SK-N-SH (cell line): ENCODE measurements at regions not wholly inside any gene's neighbourhood (a gene's known extent, or its start where the extent isn't known, plus 50 kb on each side); places are given as distances from the start of the nearest gene placed in this dataset.

ENCODE experiments used
- CTCF ChIA-PET: fragments of 300-600, 350-600 bp; formaldehyde crosslinking; extraction: SDS; loops from one replicate; lab custom pipeline; 2021; lab: Yijun Ruan, JAX
- POLR2A ChIA-PET: fragments of 350-600 bp; sonication (Branson Sonifier 250); formaldehyde crosslinking; extraction: SDS; loops from one replicate; lab custom pipeline; 2020; ENCODE audit warnings: antibody characterized with exemption, inconsistent platforms; lab: Yijun Ruan, JAX
- DNase-seq: peaks from one replicate; pipeline ENCODE4 v3.0.0; 2012
- H2AFZ ChIP-seq: fragments of 200-600 bp; sonication (generic); 2 replicates; pipeline ENCODE4 v1.8.1; 2016; ENCODE audit warnings: antibody characterized with exemption, mild to moderate bottlenecking, low read depth
- H3F3A ChIP-seq: fragments of 200-600 bp; sonication (generic); replicated peaks from 2 replicates; pipeline ENCODE3; 2016; ENCODE audit warnings: antibody characterized with exemption, mild to moderate bottlenecking; ENCODE audit not compliant: insufficient read depth
- H3K27ac ChIP-seq, 2 experiments: fragments of 200-500 bp in 1 of 2; fragments of 200-600 bp in 1 of 2; sonication (Bioruptor generic) in 1 of 2; sonication (generic), shearing (Covaris generic) in 1 of 2; 2 replicates each; pipeline versions ENCODE4 v1.5.1 to v1.6.1; 2014 to 2016; ENCODE audit warnings: low read depth in 2 of 2, inconsistent platforms in 1 of 2, low read length in 1 of 2, mild to moderate bottlenecking in 1 of 2, mixed read lengths in 1 of 2
- H3K27me3 ChIP-seq: fragments of 200-600 bp; sonication (generic), shearing (Covaris generic); 2 replicates; pipeline ENCODE4 v1.6.1; 2016; ENCODE audit warnings: mixed run types; ENCODE audit not compliant: insufficient read depth
- H3K36me3 ChIP-seq, 2 experiments: fragments of 200-500 bp in 1 of 2; fragments of 200-600 bp in 1 of 2; sonication (Bioruptor generic) in 1 of 2; sonication (generic) in 1 of 2; replicated peaks in 1 of 2; 2 replicates each; pipeline versions ENCODE3 to v1.5.1; 2014 to 2016; ENCODE audit warnings: low read length in 1 of 2, mild to moderate bottlenecking in 1 of 2; ENCODE audit not compliant: insufficient read depth in 2 of 2, control insufficient read depth in 1 of 2
- H3K4me1 ChIP-seq, 2 experiments: fragments of 200-500 bp in 1 of 2; fragments of 200-600 bp in 1 of 2; sonication (Bioruptor generic) in 1 of 2; sonication (generic), shearing (Covaris generic) in 1 of 2; 2 replicates each; pipeline versions ENCODE4 v1.5.1 to v1.6.1; 2014 to 2016; ENCODE audit warnings: low read depth in 1 of 2, low read length in 1 of 2, mixed run types in 1 of 2; ENCODE audit not compliant: insufficient read depth in 2 of 2, control insufficient read depth in 1 of 2
- H3K4me2 ChIP-seq: fragments of 200-600 bp; sonication (generic), shearing (Covaris generic); 2 replicates; pipeline ENCODE4 v1.6.1; 2017; ENCODE audit warnings: mixed run types
- H3K4me3 ChIP-seq, 2 experiments: fragments of 200-500 bp in 1 of 2; fragments of 200-600 bp in 1 of 2; sonication (Bioruptor generic) in 1 of 2; sonication (generic), shearing (Covaris generic) in 1 of 2; 2 replicates each; pipeline versions ENCODE4 v1.5.1 to v1.8.1; 2014 to 2016; ENCODE audit warnings: low read depth in 2 of 2, inconsistent platforms in 1 of 2, low read length in 1 of 2, mild to moderate bottlenecking in 1 of 2, mixed read lengths in 1 of 2, moderate library complexity in 1 of 2
- H3K79me2 ChIP-seq: fragments of 200-600 bp; sonication (generic); 2 replicates; pipeline ENCODE4 v1.8.1; 2017; ENCODE audit warnings: mild to moderate bottlenecking; ENCODE audit not compliant: insufficient read depth
- H3K9ac ChIP-seq: fragments of 200-600 bp; sonication (generic); 2 replicates; pipeline ENCODE4 v1.6.1; 2017; ENCODE audit warnings: mixed run types
- H3K9me2 ChIP-seq: fragments of 200-600 bp; sonication (generic); 2 replicates; pipeline ENCODE4 v1.6.1; 2017; ENCODE audit warnings: mixed run types
- H3K9me3 ChIP-seq: fragments of 200-600 bp; sonication (generic); 2 replicates; pipeline ENCODE4 v1.6.1; 2017; ENCODE audit warnings: mixed run types, mild to moderate bottlenecking, moderate library complexity
- H4K20me1 ChIP-seq: fragments of 200-600 bp; sonication (generic); 2 replicates; pipeline ENCODE4 v1.6.1; 2017; ENCODE audit warnings: mild to moderate bottlenecking, mixed run types; ENCODE audit not compliant: insufficient read depth
- CHD2 ChIP-seq: fragments of 150-350 bp; IDR thresholded peaks from 2 replicates; pipeline ENCODE4 v1.6.1; 2018; ENCODE audit warnings: low read length; ENCODE audit not compliant: partially characterized antibody
- EP300 ChIP-seq, 2 experiments: IDR thresholded peaks; 2 replicates each; pipeline versions ENCODE4 v1.4.0 to v1.6.1; 2012; ENCODE audit warnings: borderline replicate concordance in 1 of 2, low read depth in 1 of 2, low read length in 1 of 2
- FOSL2 ChIP-seq: IDR thresholded peaks from 2 replicates; pipeline ENCODE4 v1.4.0; 2012; ENCODE audit warnings: low read depth, mild to moderate bottlenecking, moderate library complexity, borderline replicate concordance
- FOXM1 ChIP-seq: IDR thresholded peaks from 2 replicates; pipeline ENCODE4 v1.4.0; 2012; ENCODE audit warnings: low read depth, mild to moderate bottlenecking
- GABPA ChIP-seq: IDR thresholded peaks from 2 replicates; pipeline ENCODE4 v1.4.0; 2012; ENCODE audit warnings: low read depth, mild to moderate bottlenecking
- GATA2 ChIP-seq: sonication (generic); formaldehyde crosslinking; IDR thresholded peaks from 2 replicates; pipeline ENCODE4 v1.5.0; 2020; ENCODE audit warnings: mild to moderate bottlenecking, missing genetic modification reagents
- IRF3 ChIP-seq: fragments of 150-350 bp; IDR thresholded peaks from 2 replicates; pipeline ENCODE4 v1.6.1; 2016; ENCODE audit warnings: mild to moderate bottlenecking, low read depth, low read length
- JUND ChIP-seq: IDR thresholded peaks from 2 replicates; pipeline ENCODE4 v1.4.0; 2012
- MAX ChIP-seq: IDR thresholded peaks from 2 replicates; pipeline ENCODE4 v1.4.0; 2012; ENCODE audit warnings: low read depth
- MXI1 ChIP-seq: IDR thresholded peaks from 2 replicates; pipeline ENCODE4 v1.6.1; 2012; ENCODE audit warnings: mild to moderate bottlenecking, low read depth, low read length, improper control_type of control experiment
- NRF1 ChIP-seq: IDR thresholded peaks from 2 replicates; pipeline ENCODE4 v1.6.1; 2012; ENCODE audit warnings: low read depth, mild to moderate bottlenecking, low read length
- PBX3 ChIP-seq: IDR thresholded peaks from 2 replicates; pipeline ENCODE4; 2012
- POLR2AphosphoS5 ChIP-seq: IDR thresholded peaks from 2 replicates; pipeline ENCODE4 v1.6.1; 2012; ENCODE audit warnings: low read depth, low read length
- RAD21 ChIP-seq: IDR thresholded peaks from 2 replicates; pipeline ENCODE4 v1.6.1; 2012; ENCODE audit warnings: mild to moderate bottlenecking, low read length
- REST ChIP-seq: IDR thresholded peaks from 2 replicates; pipeline ENCODE4 v1.6.1; 2012; ENCODE audit warnings: mild to moderate bottlenecking, low read depth, low read length, moderate library complexity
- RFX5 ChIP-seq: IDR thresholded peaks from 2 replicates; pipeline ENCODE4 v1.6.1; 2012; ENCODE audit warnings: mild to moderate bottlenecking, improper control_type of control experiment, low read length
- RXRA ChIP-seq: IDR thresholded peaks from 2 replicates; pipeline ENCODE4 v1.4.0; 2012; ENCODE audit warnings: low read depth, mild to moderate bottlenecking, borderline replicate concordance
- SIN3A ChIP-seq: IDR thresholded peaks from 2 replicates; pipeline ENCODE4 v1.6.1; 2012; ENCODE audit warnings: low read depth, mild to moderate bottlenecking, low read length, moderate library complexity, borderline replicate concordance
- TAF1 ChIP-seq: IDR thresholded peaks from 2 replicates; pipeline ENCODE4 v1.6.1; 2012; ENCODE audit warnings: low read depth, mild to moderate bottlenecking, low read length, moderate library complexity, borderline replicate concordance
- TCF12 ChIP-seq: IDR thresholded peaks from 2 replicates; pipeline ENCODE4 v1.4.0; 2012
- TEAD4 ChIP-seq: IDR thresholded peaks from 2 replicates; pipeline ENCODE4 v1.4.0; 2012; ENCODE audit warnings: mild to moderate bottlenecking, borderline replicate concordance; ENCODE audit not compliant: insufficient read depth
- USF1 ChIP-seq: IDR thresholded peaks from 2 replicates; pipeline ENCODE4 v1.4.0; 2012; ENCODE audit warnings: low read depth, borderline replicate concordance
- YY1 ChIP-seq: IDR thresholded peaks from 2 replicates; pipeline ENCODE4 v1.4.0; 2012; ENCODE audit warnings: low read depth, mild to moderate bottlenecking
- WGBS: methylation state at CpG from one replicate; pipeline ENCODE4 v1.1.6; 2017; ENCODE audit warnings: low lambda C conversion rate; 5-methylcytosine and 5-hydroxymethylcytosine counted together

- TF ChIP-seq MAX: no peak
- TF ChIP-seq, all 33 proteins: peak for 0
These were observed 204.3 kb upstream of the ALCAM start (continued) for GRCh38 chr3:105162448-105162847.

- H3K36me3 ChIP-seq: no peaks in the 10 kb centered on the region
- H3K4me3 ChIP-seq: no peak overlapping the region
- H2AFZ ChIP-seq: no peak overlapping the region
- POLR2A ChIA-PET: no interaction called here
- 72% methylated on average over 1 of the region's 1 CpG for WGBS
- H3K9me3 ChIP-seq: no peaks in the 10 kb centered on the region
- CTCF ChIA-PET: no interaction called here
- H3K27ac ChIP-seq: no peak overlapping the region
- TF ChIP-seq IRF3: no peak
- no peak for TF ChIP-seq SIN3A
- H3K4me2 ChIP-seq: no peak overlapping the region
- H3K4me1 ChIP-seq: no peaks in the 10 kb centered on the region; a peak in 1 of 4 replicates
- H3K27me3 ChIP-seq: no peaks in the 10 kb centered on the region
- H3F3A ChIP-seq: no peaks in the 10 kb centered on the region
- DNase-seq: no peak
- no peaks in the 10 kb centered on the region for H3K79me2 ChIP-seq
- no peaks in the 10 kb centered on the region for H4K20me1 ChIP-seq
- H3K9ac ChIP-seq: no peak overlapping the region
- H3K9me2 ChIP-seq: no peaks in the 10 kb centered on the region
These were observed 199.8 kb upstream of the ALCAM start for GRCh38 chr3:105166893-105167292.

- no peak overlapping the region for H3K9ac ChIP-seq
- no peaks in the 10 kb centered on the region for H4K20me1 ChIP-seq
- H3K4me2 ChIP-seq: no peak overlapping the region
- peaks cover 0 to 5% of the 10 kb centered on the region in 2 experiments; a peak in 2 of 4 replicates for H3K4me1 ChIP-seq
- no peaks in the 10 kb centered on the region for H3K36me3 ChIP-seq
- POLR2A ChIA-PET: no interaction called here
- TF ChIP-seq YY1: no peak
- TF ChIP-seq FOSL2: no peak
- TF ChIP-seq PBX3: no peak
- TF ChIP-seq RAD21: no peak
- no peak for TF ChIP-seq TEAD4
- no peak for TF ChIP-seq TCF12
- TF ChIP-seq NRF1: no peak
- no peak for TF ChIP-seq FOXM1
- TF ChIP-seq TAF1: no peak
- TF ChIP-seq JUND: no peak
- no peak for TF ChIP-seq RXRA
- TF ChIP-seq USF1: no peak
- TF ChIP-seq RFX5: no peak
- TF ChIP-seq POLR2AphosphoS5: no peak
- TF ChIP-seq REST: no peak
- no peak for TF ChIP-seq GABPA
- TF ChIP-seq GATA2: no peak
- no peak for TF ChIP-seq MXI1
- TF ChIP-seq EP300 (IDR thresholded peaks at IDR 0.05; ENCODE audit: borderline replicate concordance in 1 of 2, low read depth in 1 of 2, low read length in 1 of 2): no peak
- TF ChIP-seq CHD2: no peak
- TF ChIP-seq, all 33 proteins: peak for 0
- Histone ChIP-seq H3K27me3 (no peaks in the 10 kb centered on the region), H3K27ac (no peak overlapping the region), H2AFZ (no peak overlapping the region), H3K4me3 (no peak overlapping the region), H3K79me2 (no peaks in the 10 kb centered on the region), H3K9me3 (no peaks in the 10 kb centered on the region), H3F3A (no peaks in the 10 kb centered on the region), H3K9me2 (no peaks in the 10 kb centered on the region)
- no peak for DNase-seq
- CTCF ChIA-PET: no interaction called here
These were observed 196.3 kb upstream of the ALCAM start for GRCh38 chr3:105170423-105170822.
